Subcutaneous abdominal adipose tissue (tissue), 5 donors: ENCODE measurements at regions not wholly inside any gene's neighbourhood (a gene's known extent, or its start where the extent isn't known, plus 50 kb on each side); places are given as distances from the start of the nearest gene placed in this dataset.
"Not testable (repeated sequence)": the region's sequence is repeated elsewhere in the genome, so short reads cannot be mapped to it uniquely, and the experiment has no call there.

Source experiments
- H3K27ac ChIP-seq: one replicate; pipeline ENCODE4 v1.7.0; 2013; ENCODE audit warnings: low read depth, mild to moderate bottlenecking, inconsistent platforms, low read length, moderate library complexity
- H3K27me3 ChIP-seq, 5 donors: one replicate each; pipeline ENCODE4 v1.7.0; 2013; ENCODE audit warnings: low read length in 5 of 5, inconsistent platforms in 1 of 5; ENCODE audit not compliant: control insufficient read depth in 5 of 5, insufficient read depth in 4 of 5
- H3K36me3 ChIP-seq, 5 donors: one replicate each; pipeline ENCODE4 v1.7.0; 2013; ENCODE audit warnings: low read length in 5 of 5; ENCODE audit not compliant: control insufficient read depth in 5 of 5, insufficient read depth in 5 of 5
- H3K4me1 ChIP-seq, 5 donors: one replicate each; pipeline ENCODE4 v1.7.0; 2013; ENCODE audit warnings: low read length in 5 of 5, mild to moderate bottlenecking in 3 of 5, moderate library complexity in 1 of 5; ENCODE audit not compliant: control insufficient read depth in 5 of 5, insufficient read depth in 5 of 5
- H3K4me3 ChIP-seq, 5 donors: one replicate each; pipeline ENCODE4 v1.7.0; 2013; ENCODE audit warnings: low read length in 5 of 5, low read depth in 1 of 5
- H3K9ac ChIP-seq, 5 donors: one replicate each; pipeline ENCODE4 v1.7.0; 2013; ENCODE audit warnings: low read length in 5 of 5, mild to moderate bottlenecking in 4 of 5, moderate library complexity in 3 of 5
- H3K9me3 ChIP-seq, 5 donors: one replicate each; pipeline ENCODE4 v1.7.0; 2013; ENCODE audit warnings: low read length in 5 of 5; ENCODE audit not compliant: control insufficient read depth in 5 of 5
- donor health status: healthy.
- donor health status: healthy.
- donor health status: healthy.
- donor health status: healthy.
- donor health status: healthy.

GRCh38 chr3:146382386-146382785 lies 87.0 kb downstream of the PLSCR2 start:
- H3K4me3 ChIP-seq: no peak overlapping the region

GRCh38 chr3:146380046-146380445 lies 89.3 kb downstream of the PLSCR2 start:
- Histone ChIP-seq H3K27ac (no peak overlapping the region), H3K4me1 (peaks cover 0 to 4% (median 0%) of the 10 kb centered on the region in 5 donors), H3K9me3 (no peaks in the 10 kb centered on the region), H3K4me3 (no peak overlapping the region), H3K27me3 (no peaks in the 10 kb centered on the region), H3K36me3 (no peaks in the 10 kb centered on the region), H3K9ac (no peak overlapping the region)

More at GRCh38 chr3:146382386-146382785, 87.0 kb downstream of the PLSCR2 start:
- no peaks in the 10 kb centered on the region for H3K4me1 ChIP-seq
- no peaks in the 10 kb centered on the region for H3K27me3 ChIP-seq
- H3K27ac ChIP-seq: no peak overlapping the region
- no peaks in the 10 kb centered on the region for H3K36me3 ChIP-seq
- no peak overlapping the region for H3K9ac ChIP-seq
- no peaks in the 10 kb centered on the region for H3K9me3 ChIP-seq

- H3K27me3 ChIP-seq: no peaks in the 10 kb centered on the region
- peaks cover 0 to 7% (median 0%) of the 10 kb centered on the region in 5 donors for H3K4me1 ChIP-seq
- no peak overlapping the region for H3K9ac ChIP-seq
- H3K9me3 ChIP-seq: peaks cover 0 to 16% (median 0%) of the 10 kb centered on the region in 5 donors
- no peaks in the 10 kb centered on the region for H3K36me3 ChIP-seq
- H3K27ac ChIP-seq: no peak overlapping the region
- H3K4me3 ChIP-seq: no peak overlapping the region
Observed at GRCh38 chr3:146375219-146375618, 94.1 kb downstream of the PLSCR2 start.

GRCh38 chr3:146374146-146374545 lies 95.2 kb downstream of the PLSCR2 start:
- Histone ChIP-seq H3K4me1 (peaks cover 0 to 7% (median 0%) of the 10 kb centered on the region in 5 donors), H3K9me3 (peaks cover 0 to 16% (median 0%) of the 10 kb centered on the region in 5 donors), H3K4me3 (no peak overlapping the region), H3K27me3 (no peaks in the 10 kb centered on the region), H3K9ac (no peak overlapping the region), H3K36me3 (no peaks in the 10 kb centered on the region), H3K27ac (no peak overlapping the region)

- no peak overlapping the region for H3K4me3 ChIP-seq
- no peak overlapping the region for H3K9ac ChIP-seq
- H3K36me3 ChIP-seq: no peaks in the 10 kb centered on the region
- H3K27me3 ChIP-seq: no peaks in the 10 kb centered on the region
- H3K27ac ChIP-seq: no peak overlapping the region
- H3K4me1 ChIP-seq: peaks cover 0 to 7% (median 0%) of the 10 kb centered on the region in 5 donors
- peaks cover 0 to 16% (median 0%) of the 10 kb centered on the region in 5 donors for H3K9me3 ChIP-seq
Observed at GRCh38 chr3:146371902-146372301, 97.5 kb downstream of the PLSCR2 start.

GRCh38 chr3:146368882-146369523 lies 100.4 kb downstream of the PLSCR2 start:
- H3K4me1 ChIP-seq: no peaks in the 10 kb centered on the region
- no peak overlapping the region for H3K4me3 ChIP-seq
- peaks cover 0 to 16% (median 0%) of the 10 kb centered on the region in 5 donors for H3K9me3 ChIP-seq
- H3K36me3 ChIP-seq: no peaks in the 10 kb centered on the region
- H3K27me3 ChIP-seq: no peaks in the 10 kb centered on the region
- no peak overlapping the region for H3K9ac ChIP-seq
- H3K27ac ChIP-seq: no peak overlapping the region

- Histone ChIP-seq H3K9me3 (peaks cover 0 to 16% (median 5%) of the 10 kb centered on the region in 5 donors), H3K4me1 (no peaks in the 10 kb centered on the region), H3K9ac (no peak overlapping the region), H3K27me3 (no peaks in the 10 kb centered on the region), H3K36me3 (no peaks in the 10 kb centered on the region), H3K27ac (no peak overlapping the region), H3K4me3 (no peak overlapping the region)
Observed at GRCh38 chr3:146359841-146360240, 108.9 kb upstream of the PLSCR4 start.

- not testable (repeated sequence) for H3K36me3 ChIP-seq, H3K4me1 ChIP-seq, H3K4me3 ChIP-seq, H3K27me3 ChIP-seq, H3K27ac ChIP-seq, H3K9me3 ChIP-seq, H3K9ac ChIP-seq
Observed at GRCh38 chr3:146354421-146354820, 103.5 kb upstream of the PLSCR4 start.

- Histone ChIP-seq H3K9ac (no peak overlapping the region), H3K27ac (no peak overlapping the region)
Observed at GRCh38 chr3:146350852-146351251, 99.9 kb upstream of the PLSCR4 start.

GRCh38 chr3:146345900-146346299 lies 95.0 kb upstream of the PLSCR4 start:
- no peak overlapping the region for H3K27ac ChIP-seq
- no peak overlapping the region for H3K4me3 ChIP-seq
- no peaks in the 10 kb centered on the region for H3K4me1 ChIP-seq
- H3K36me3 ChIP-seq: no peaks in the 10 kb centered on the region
- H3K9me3 ChIP-seq: no peaks in the 10 kb centered on the region
- no peak overlapping the region for H3K9ac ChIP-seq
- no peaks in the 10 kb centered on the region for H3K27me3 ChIP-seq

More at GRCh38 chr3:146350852-146351251, 99.9 kb upstream of the PLSCR4 start:
- Histone ChIP-seq H3K36me3 (no peaks in the 10 kb centered on the region), H3K4me1 (no peaks in the 10 kb centered on the region), H3K9me3 (no peaks in the 10 kb centered on the region), H3K4me3 (no peak overlapping the region), H3K27me3 (no peaks in the 10 kb centered on the region)
